ENCODE measurements at regions not wholly inside any gene's neighbourhood (a gene's known extent, or its start where the extent isn't known, plus 50 kb on each side); places are given as distances from the start of the nearest gene placed in this dataset.

DNA sequence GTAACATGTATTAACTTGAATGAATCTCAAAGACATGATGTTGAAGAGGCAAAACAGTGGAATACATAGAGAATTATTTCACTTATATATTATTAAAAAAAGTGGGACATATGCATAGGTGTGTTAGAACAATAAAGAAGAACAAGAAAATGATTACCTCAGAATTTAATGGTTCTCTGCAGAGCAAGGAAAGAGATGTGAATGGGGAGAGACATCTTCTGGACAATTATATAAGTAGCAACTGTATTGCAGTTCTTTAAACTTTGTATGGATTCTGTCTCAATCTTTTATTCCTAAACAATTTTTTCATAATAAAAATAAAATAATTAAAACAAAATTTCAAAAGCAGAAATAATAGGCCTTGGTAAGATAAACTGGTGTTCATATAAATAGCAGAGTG, 674.9 kb upstream of the ADGRL4 start:
- Histone ChIP-seq H3K27me3 (no peaks in the 10 kb centered on the region), H3K36me3 (no peaks in the 10 kb centered on the region), H3K9me3 (peaks cover 0 to 5% (median 0%) of the 10 kb centered on the region in 4 donors), H3K27ac (no peak overlapping the region), H3K4me1 (no peaks in the 10 kb centered on the region), H3K4me3 (no peak overlapping the region)
- intact Hi-C loops (cut with DNase I), result no loop called here
- no peak for DNase-seq
- TF ChIP-seq CTCF (IDR thresholded peaks at IDR 0.05) (no peak), POLR2A (IDR thresholded peaks at IDR 0.05) (no peak), POLR2AphosphoS5 (IDR thresholded peaks at IDR 0.05) (no peak), EP300 (IDR thresholded peaks at IDR 0.05) (no peak)

- no peak for TF ChIP-seq CTCF (IDR thresholded peaks at IDR 0.05)
- no peak for TF ChIP-seq POLR2AphosphoS5 (IDR thresholded peaks at IDR 0.05)
- TF ChIP-seq POLR2A (IDR thresholded peaks at IDR 0.05), result no peak
- TF ChIP-seq EP300 (IDR thresholded peaks at IDR 0.05), result no peak
- Histone ChIP-seq H3K36me3 (no peaks in the 10 kb centered on the region), H3K4me3 (no peak overlapping the region), H3K9me3 (peaks cover 0 to 7% (median 0%) of the 10 kb centered on the region in 4 donors), H3K27me3 (no peaks in the 10 kb centered on the region), H3K27ac (no peak overlapping the region), H3K4me1 (no peaks in the 10 kb centered on the region)
- no peak for DNase-seq
- intact Hi-C loops (cut with DNase I), result no loop called here
These were observed 673.4 kb upstream of the ADGRL4 start for GRCh38 chr1:79679916-79680315.

- no peaks in the 10 kb centered on the region for H3K27me3 ChIP-seq
- WGBS, 2 donors, result 67 to 68% methylated on average over 3 of the region's 3 CpGs
- no peaks in the 10 kb centered on the region for H3K4me1 ChIP-seq
- no peak overlapping the region for H3K4me3 ChIP-seq
- intact Hi-C loops (cut with DNase I), result no loop called here
- no peak for TF ChIP-seq CTCF (IDR thresholded peaks at IDR 0.05)
- no peaks in the 10 kb centered on the region for H3K9me3 ChIP-seq
- no peak overlapping the region for H3K27ac ChIP-seq
- no peaks in the 10 kb centered on the region for H3K36me3 ChIP-seq
- DNase-seq, result no peak
These were observed 661.5 kb upstream of the ADGRL4 start for GRCh38 chr1:79667848-79668696.

GRCh38 chr1:79667166-79667565, 660.6 kb upstream of the ADGRL4 start:
- no peak overlapping the region for H3K27ac ChIP-seq
- H3K9me3 ChIP-seq, result no peaks in the 10 kb centered on the region
- intact Hi-C loops (cut with DNase I), result no loop called here
- no peaks in the 10 kb centered on the region for H3K27me3 ChIP-seq
- 96% methylated on average over 2 of the region's 2 CpGs for WGBS, 2 donors
- no peaks in the 10 kb centered on the region for H3K4me1 ChIP-seq
- TF ChIP-seq POLR2A (IDR thresholded peaks at IDR 0.05) (no peak), EP300 (IDR thresholded peaks at IDR 0.05) (no peak), POLR2AphosphoS5 (IDR thresholded peaks at IDR 0.05) (no peak), CTCF (IDR thresholded peaks at IDR 0.05) (no peak)
- H3K36me3 ChIP-seq, result no peaks in the 10 kb centered on the region
- H3K4me3 ChIP-seq, result no peak overlapping the region
- no peak for DNase-seq

GRCh38 chr1:79663916-79664315, 657.4 kb upstream of the ADGRL4 start:
- intact Hi-C loops (cut with DNase I), result no loop called here
- no peaks in the 10 kb centered on the region for H3K27me3 ChIP-seq
- TF ChIP-seq POLR2AphosphoS5 (IDR thresholded peaks at IDR 0.05), result no peak
- no peak for TF ChIP-seq CTCF (IDR thresholded peaks at IDR 0.05)
- TF ChIP-seq POLR2A (IDR thresholded peaks at IDR 0.05), result no peak
- no peak for TF ChIP-seq EP300 (IDR thresholded peaks at IDR 0.05)
- H3K4me3 ChIP-seq, result no peak overlapping the region
- no peaks in the 10 kb centered on the region for H3K36me3 ChIP-seq
- no peak for DNase-seq
- H3K27ac ChIP-seq, result no peak overlapping the region
- H3K9me3 ChIP-seq, result no peaks in the 10 kb centered on the region
- no peaks in the 10 kb centered on the region for H3K4me1 ChIP-seq
- 63 to 71% methylated on average over 2 of the region's 2 CpGs for WGBS, 2 donors

All from sigmoid colon (tissue), 6 donors.